ENCODE measurements at regions not wholly inside any gene's neighbourhood (a gene's known extent, or its start where the extent isn't known, plus 50 kb on each side); places are given as distances from the start of the nearest gene placed in this dataset.

GRCh38 chr5:116378007-116378776, 196.4 kb downstream of the SEMA6A start:
- ChIA-PET CTCF (no interaction called here), POLR2A (no interaction called here)
- Histone ChIP-seq H3K27me3 (ENCODE audit: insufficient read depth) (no peaks in the 10 kb centered on the region), H3K79me2 (ENCODE audit: insufficient read depth) (no peaks in the 10 kb centered on the region), H3K4me1 (ENCODE audit: control insufficient read depth in 1 of 2, insufficient read depth in 2 of 2, low read depth in 1 of 2, low read length in 1 of 2) (peaks cover 0 to 13% of the 10 kb centered on the region in 2 experiments; a peak in 1 of 4 replicates), H3K27ac (ENCODE audit: low read depth in 2 of 2, low read length in 1 of 2) (peak overlapping the region in 1 of 2 experiments; percentile 50; a peak in 1 of 4 replicates), H4K20me1 (ENCODE audit: insufficient read depth) (no peaks in the 10 kb centered on the region), H3F3A (replicated peaks; ENCODE audit: insufficient read depth) (no peaks in the 10 kb centered on the region), H3K4me3 (ENCODE audit: low read depth in 2 of 2, low read length in 1 of 2) (no peak overlapping the region), H3K9ac (no peak overlapping the region), H3K9me3 (no peaks in the 10 kb centered on the region), H3K36me3 (replicated peaks in 1 of 2; ENCODE audit: control insufficient read depth in 1 of 2, insufficient read depth in 2 of 2, low read length in 1 of 2) (no peaks in the 10 kb centered on the region), H2AFZ (ENCODE audit: low read depth) (no peak overlapping the region), H3K4me2 (no peak overlapping the region), H3K9me2 (no peaks in the 10 kb centered on the region)
- 74% methylated on average over 10 of the region's 12 CpGs for WGBS (ENCODE audit: low lambda C conversion rate)
- peak; percentile 27 for DNase-seq
- TF ChIP-seq REST (IDR thresholded peaks at IDR 0.05; ENCODE audit: low read depth, low read length) = no peak
- no peak for TF ChIP-seq NRF1 (IDR thresholded peaks at IDR 0.05; ENCODE audit: low read depth, low read length)
- no peak for TF ChIP-seq RAD21 (IDR thresholded peaks at IDR 0.05; ENCODE audit: low read length)
- TF ChIP-seq FOXJ3 (CRISPR knock-in tag; IDR thresholded peaks at IDR 0.05) = no peak
- no peak for TF ChIP-seq GABPA (IDR thresholded peaks at IDR 0.05; ENCODE audit: low read depth)
- TF ChIP-seq IRF3 (IDR thresholded peaks at IDR 0.05; ENCODE audit: low read depth, low read length) = no peak
- no peak for TF ChIP-seq YY1 (IDR thresholded peaks at IDR 0.05; ENCODE audit: low read depth)
- TF ChIP-seq USF2 (IDR thresholded peaks at IDR 0.05; ENCODE audit: borderline replicate concordance, low read depth, low read length) = no peak
- TF ChIP-seq MXI1 (IDR thresholded peaks at IDR 0.05; ENCODE audit: low read depth, low read length) = no peak
- TF ChIP-seq EP300 (IDR thresholded peaks at IDR 0.05; ENCODE audit: borderline replicate concordance in 1 of 2, low read depth in 1 of 2, low read length in 1 of 2) = no peak
- no peak for TF ChIP-seq PBX3 (IDR thresholded peaks at IDR 0.05)
- TF ChIP-seq USF1 (IDR thresholded peaks at IDR 0.05; ENCODE audit: borderline replicate concordance, low read depth) = no peak
- no peak for TF ChIP-seq SMC3 (IDR thresholded peaks at IDR 0.05; ENCODE audit: low read depth, low read length)
- no peak for TF ChIP-seq TAF1 (IDR thresholded peaks at IDR 0.05; ENCODE audit: borderline replicate concordance, low read depth, low read length)
- no peak for TF ChIP-seq GATA2 (CRISPR knock-in tag; IDR thresholded peaks at IDR 0.05)
- no peak for TF ChIP-seq POLR2AphosphoS5 (IDR thresholded peaks at IDR 0.05; ENCODE audit: low read depth, low read length)

All from SK-N-SH (cell line).